NCI-H128 (cell line): ENCODE measurements at regions not wholly inside any gene's neighbourhood (a gene's known extent, or its start where the extent isn't known, plus 50 kb on each side); places are given as distances from the start of the nearest gene placed in this dataset.

Source experiments
- DNase-seq: peaks from one replicate; lab custom pipeline; 2025; ENCODE audit not compliant: unreplicated experiment; lab: John Stamatoyannopoulos, UW

- DNase-seq = no peak
Measured at GRCh38 chr7:54955296-54955695, 63.5 kb upstream of the EGFR start.

GRCh38 chr7:54955696-54956420 is 63.0 kb upstream of the EGFR start:
- no peak for DNase-seq

- no peak for DNase-seq
Measured at GRCh38 chr7:54956865-54957264, 62.0 kb upstream of the EGFR start.

- no peak for DNase-seq
Measured at GRCh38 chr7:54960517-54960916, 58.3 kb upstream of the EGFR start.

- DNase-seq = no peak
Measured at GRCh38 chr7:54961391-54961790, 57.4 kb upstream of the EGFR start.

GRCh38 chr7:54963155-54963554 is 55.7 kb upstream of the EGFR start:
- DNase-seq = no peak

GRCh38 chr7:54964136-54964535 is 54.7 kb upstream of the EGFR start:
- no peak for DNase-seq

- no peak for DNase-seq
Measured at GRCh38 chr7:54967377-54967776, 51.4 kb upstream of the EGFR start.

- no peak for DNase-seq
Measured at GRCh38 chr7:54968018-54968417, 50.8 kb upstream of the EGFR start.
